CD4-positive, alpha-beta T cell treated with Interleukin-17A for 1 hour (primary cell): ENCODE measurements at regions not wholly inside any gene's neighbourhood (a gene's known extent, or its start where the extent isn't known, plus 50 kb on each side); places are given as distances from the start of the nearest gene placed in this dataset.
"Not testable (repeated sequence)": the region's sequence is repeated elsewhere in the genome, so short reads cannot be mapped to it uniquely, and the experiment has no call there.

Source experiments
- DNase-seq: peaks from one replicate; pipeline ENCODE4 v3.0.0-alpha.2; 2020

- no peak for DNase-seq
Measured at GRCh38 chr4:23976423-23976822, 86.6 kb upstream of the PPARGC1A start.

- DNase-seq, result no peak
Measured at GRCh38 chr4:23973308-23973855, 83.5 kb upstream of the PPARGC1A start.

- no peak for DNase-seq
Measured at GRCh38 chr4:23972805-23973204, 83.0 kb upstream of the PPARGC1A start.

- DNase-seq, result no peak
Measured at GRCh38 chr4:23972187-23972586, 82.3 kb upstream of the PPARGC1A start.

GRCh38 chr4:23970201-23970850 is 80.5 kb upstream of the PPARGC1A start:
- no peak for DNase-seq

- DNase-seq, result no peak
Measured at GRCh38 chr4:23969635-23970145, 79.8 kb upstream of the PPARGC1A start.

GRCh38 chr4:23967281-23967680 is 77.4 kb upstream of the PPARGC1A start:
- DNase-seq, result no peak

- no peak for DNase-seq
Measured at GRCh38 chr4:23966725-23967124, 76.9 kb upstream of the PPARGC1A start.

- no peak for DNase-seq
Measured at GRCh38 chr4:23962462-23962861, 72.6 kb upstream of the PPARGC1A start.

- DNase-seq, result not testable (repeated sequence)
Measured at GRCh38 chr4:23961395-23961794, 71.5 kb upstream of the PPARGC1A start.

GRCh38 chr4:23959396-23960148 is 69.7 kb upstream of the PPARGC1A start:
- no peak for DNase-seq

- no peak for DNase-seq
Measured at GRCh38 chr4:23958749-23959148, 68.9 kb upstream of the PPARGC1A start.

GRCh38 chr4:23957465-23957864 is 67.6 kb upstream of the PPARGC1A start:
- no peak for DNase-seq

GRCh38 chr4:23956601-23957364 is 66.9 kb upstream of the PPARGC1A start:
- DNase-seq, result no peak

- DNase-seq, result no peak
Measured at GRCh38 chr4:23952258-23952657, 62.4 kb upstream of the PPARGC1A start.

- DNase-seq, result no peak
Measured at GRCh38 chr4:23947826-23948225, 58.0 kb upstream of the PPARGC1A start.

- DNase-seq, result no peak
Measured at GRCh38 chr4:23946299-23946698, 56.5 kb upstream of the PPARGC1A start.

- DNase-seq, result no peak
Measured at GRCh38 chr4:23945451-23946017, 55.7 kb upstream of the PPARGC1A start.

GRCh38 chr4:23944556-23944955 is 54.7 kb upstream of the PPARGC1A start:
- not testable (repeated sequence) for DNase-seq

- DNase-seq, result no peak
Measured at GRCh38 chr4:23943478-23943877, 53.6 kb upstream of the PPARGC1A start.

- DNase-seq, result no peak
Measured at GRCh38 chr4:23942471-23942870, 52.6 kb upstream of the PPARGC1A start.
